H54 (cell line): ENCODE measurements at regions not wholly inside any gene's neighbourhood (a gene's known extent, or its start where the extent isn't known, plus 50 kb on each side); places are given as distances from the start of the nearest gene placed in this dataset.

Experiments used
- DNase-seq: peaks from one replicate; pipeline ENCODE4 v3.0.0; 2011; ENCODE audit warnings: low spot score, mixed read lengths; ENCODE audit not compliant: insufficient read length
- FAIRE-seq: peaks from 3 replicates; lab custom pipeline; 2011; peaks lifted over from hg19 to GRCh38; lab: Jason Lieb, UNC
- POLR2A ChIP-seq: IDR thresholded peaks from 2 replicates; pipeline ENCODE4 v1.6.1; 2011; ENCODE audit warnings: low read depth, mild to moderate bottlenecking, low read length

DNA sequence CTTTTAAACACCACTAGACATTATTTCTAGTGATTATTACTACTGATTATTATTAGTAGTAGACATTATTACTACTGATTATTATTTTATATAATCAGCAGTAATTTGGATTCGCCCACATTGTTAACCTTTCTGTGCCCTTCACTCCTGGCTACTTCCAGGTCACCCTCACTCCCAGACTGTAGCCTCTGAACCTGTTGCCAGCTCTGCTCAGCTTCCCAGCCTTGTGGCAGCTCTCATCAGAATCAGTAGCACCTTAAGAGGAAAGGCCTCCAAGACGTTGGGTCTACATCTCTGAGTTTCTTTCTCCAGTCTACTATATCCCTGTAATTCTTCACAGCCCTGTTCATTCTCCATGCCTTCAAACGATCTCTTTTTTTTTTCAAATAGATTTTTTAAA lies 137.0 kb downstream of the KATNIP start:
- no peak for TF ChIP-seq POLR2A
- no peak for FAIRE-seq
- no peak for DNase-seq

DNA sequence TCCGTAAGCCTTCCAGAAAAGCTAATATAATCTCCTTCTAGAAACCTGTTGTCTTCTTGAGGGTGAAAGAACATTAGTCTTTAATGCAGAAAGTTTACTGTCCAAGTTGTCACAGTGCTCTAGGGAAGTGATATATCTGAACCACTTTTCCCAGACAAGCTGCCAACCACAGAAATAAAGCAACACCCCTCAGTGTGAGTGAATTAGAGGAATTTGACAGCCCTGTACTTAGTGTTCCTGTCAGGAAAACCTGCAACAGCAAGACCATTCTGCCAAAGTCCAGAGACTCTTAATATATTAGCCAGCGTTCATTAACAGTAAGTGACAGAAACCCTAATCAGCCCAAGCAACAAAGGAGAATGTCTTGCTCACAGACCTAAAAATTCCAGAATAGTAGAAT lies 137.7 kb downstream of the KATNIP start:
- TF ChIP-seq POLR2A, result no peak
- FAIRE-seq (no peak), DNase-seq (no peak)

DNA sequence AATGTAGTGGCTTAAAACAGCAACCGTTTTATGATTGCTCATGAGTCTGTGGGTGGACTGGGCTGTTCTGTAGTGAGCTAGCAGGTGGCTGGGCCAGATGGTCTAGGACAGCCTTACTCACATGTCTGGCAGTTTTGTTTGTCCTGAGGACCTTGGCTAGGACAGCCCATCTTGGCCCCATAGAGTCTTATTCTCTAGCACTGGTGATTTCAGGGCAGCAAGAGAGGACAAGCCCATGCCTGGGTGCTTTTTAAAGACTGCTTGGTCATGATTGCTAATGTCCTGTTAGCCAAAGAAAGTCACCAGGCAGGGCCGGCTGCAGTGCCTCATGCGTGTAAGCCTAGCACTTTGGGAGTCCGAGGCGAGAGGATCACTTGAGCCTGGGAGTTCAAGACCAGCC lies 139.8 kb downstream of the KATNIP start:
- no peak for FAIRE-seq
- DNase-seq, result no peak
- TF ChIP-seq POLR2A, result no peak

DNA sequence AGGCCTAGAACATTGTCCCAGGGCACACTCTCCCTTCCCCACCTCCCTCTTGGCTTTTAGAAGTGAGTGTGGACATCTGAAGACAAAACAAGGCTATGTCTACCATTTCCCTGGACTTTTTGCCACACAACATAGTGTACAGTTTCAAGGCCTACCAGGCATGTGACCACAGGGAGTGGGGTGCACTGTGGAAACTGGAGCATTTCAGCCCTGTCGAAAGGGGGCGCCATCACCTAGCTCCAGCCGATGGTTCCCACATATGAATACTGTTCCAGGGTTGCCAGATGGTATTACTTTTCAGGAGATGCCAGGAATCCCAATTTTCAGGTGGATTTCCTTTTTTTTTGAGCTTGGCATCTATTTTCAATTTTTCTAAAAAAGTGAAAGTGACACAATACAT lies 140.7 kb downstream of the KATNIP start:
- no peak for FAIRE-seq
- DNase-seq, result peak; percentile 48
- TF ChIP-seq POLR2A, result no peak

DNA sequence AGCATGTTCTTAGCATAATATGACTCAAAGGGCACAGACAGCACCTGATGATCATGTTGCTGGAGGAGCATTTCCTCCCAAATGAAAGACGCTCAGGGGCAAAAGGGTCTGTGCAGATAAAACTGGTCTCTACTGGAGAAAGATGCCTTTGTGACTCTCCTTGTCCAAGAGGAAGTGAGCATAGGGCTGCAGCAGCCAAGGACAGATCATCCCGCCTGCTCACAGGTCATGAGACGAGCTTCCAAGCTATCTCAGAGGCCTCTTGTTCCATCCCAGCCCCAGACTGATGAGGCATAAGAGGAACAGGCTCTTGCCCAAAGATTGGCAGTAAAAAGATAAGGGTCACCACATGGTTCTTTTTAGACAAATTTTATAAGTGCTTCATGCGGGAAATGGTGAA lies 141.8 kb downstream of the KATNIP start:
- no peak for FAIRE-seq
- TF ChIP-seq POLR2A, result no peak
- DNase-seq, result no peak

DNA sequence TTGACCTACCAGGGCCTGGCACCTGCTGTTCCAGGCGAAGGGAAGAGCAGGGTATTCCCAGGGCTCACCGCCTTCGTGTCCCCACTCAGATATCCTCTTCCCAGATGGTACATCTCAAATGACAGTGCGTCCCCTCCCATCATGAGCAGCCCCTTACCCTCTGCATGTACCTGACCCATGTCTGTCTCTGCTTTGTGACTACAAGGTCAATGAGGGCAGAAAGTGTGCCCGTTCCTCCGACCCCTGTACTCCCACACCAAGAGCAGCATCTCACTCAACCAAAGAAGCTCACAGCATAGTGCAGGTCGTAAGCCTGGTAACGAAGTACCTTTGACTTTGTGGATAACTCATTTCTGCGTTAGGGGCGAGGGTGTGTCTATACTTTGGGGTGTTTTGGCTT lies 142.6 kb downstream of the KATNIP start:
- FAIRE-seq, result no peak
- no peak for TF ChIP-seq POLR2A

DNA sequence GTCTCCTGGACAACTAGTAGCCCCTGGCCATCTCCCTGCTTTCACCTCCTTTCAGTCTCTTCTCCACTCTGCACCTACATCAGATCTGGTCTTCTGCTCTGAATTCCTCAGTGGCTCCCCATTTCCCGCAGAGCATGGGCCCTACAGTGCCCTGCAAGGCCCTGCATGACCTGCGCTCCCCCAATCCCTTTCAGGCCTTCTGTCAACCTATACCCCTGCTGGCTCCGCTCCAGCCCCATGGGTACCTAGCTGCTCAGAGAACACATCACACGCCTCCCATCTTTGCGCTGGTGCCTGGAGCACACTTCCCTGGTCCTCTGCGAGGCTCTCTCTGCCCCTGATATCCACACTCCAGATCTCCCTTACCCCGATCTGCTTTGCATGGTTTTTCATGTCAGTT lies 145.2 kb downstream of the KATNIP start:
- no peak for TF ChIP-seq POLR2A
- DNase-seq (no peak), FAIRE-seq (no peak)

More for the DNA sequence above, 142.6 kb downstream of the KATNIP start:
- DNase-seq, result no peak

DNA sequence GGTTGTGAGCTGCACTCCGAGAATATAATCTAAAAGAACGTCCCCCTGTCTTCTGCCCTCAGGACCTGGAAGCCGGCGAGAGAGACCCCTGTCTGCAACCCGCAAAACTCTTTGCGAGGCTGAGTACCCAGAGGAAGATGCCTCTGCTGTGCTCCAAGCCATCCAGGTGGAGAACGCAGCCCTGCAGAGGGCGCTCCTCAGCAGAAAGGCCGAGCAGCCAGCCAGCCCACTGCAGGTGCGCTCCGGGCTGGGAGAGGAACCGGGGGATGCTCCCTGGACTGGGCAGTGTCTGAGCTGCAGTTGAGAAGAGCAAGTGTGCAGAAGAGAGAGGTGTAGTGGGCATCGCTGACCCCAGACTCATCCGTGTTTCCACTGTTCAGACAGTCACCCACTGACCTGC lies 148.3 kb downstream of the KATNIP start:
- peak; percentile 23 for DNase-seq
- no peak for FAIRE-seq
- TF ChIP-seq POLR2A, result no peak

DNA sequence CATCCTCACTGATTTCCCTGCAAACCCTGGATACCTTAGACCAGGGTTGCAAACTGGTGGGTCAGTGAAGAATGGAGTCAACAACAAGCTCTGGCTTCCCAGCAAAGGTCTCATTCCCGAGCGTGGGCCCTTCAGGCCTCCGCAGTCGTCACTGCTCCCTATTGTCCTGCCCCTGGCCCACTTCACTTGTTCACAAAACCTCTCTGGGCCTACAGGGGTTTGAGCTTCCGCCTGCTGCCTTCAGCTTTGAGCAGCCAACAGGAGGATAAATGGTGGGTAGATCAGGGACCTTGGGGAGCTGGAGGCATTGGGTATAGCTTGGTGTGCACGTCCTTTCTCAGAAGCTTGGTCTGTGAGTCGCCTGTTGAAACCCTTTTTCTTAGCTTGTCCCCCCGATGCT lies 148.8 kb downstream of the KATNIP start:
- no peak for FAIRE-seq
- TF ChIP-seq POLR2A, result no peak
- DNase-seq, result no peak

DNA sequence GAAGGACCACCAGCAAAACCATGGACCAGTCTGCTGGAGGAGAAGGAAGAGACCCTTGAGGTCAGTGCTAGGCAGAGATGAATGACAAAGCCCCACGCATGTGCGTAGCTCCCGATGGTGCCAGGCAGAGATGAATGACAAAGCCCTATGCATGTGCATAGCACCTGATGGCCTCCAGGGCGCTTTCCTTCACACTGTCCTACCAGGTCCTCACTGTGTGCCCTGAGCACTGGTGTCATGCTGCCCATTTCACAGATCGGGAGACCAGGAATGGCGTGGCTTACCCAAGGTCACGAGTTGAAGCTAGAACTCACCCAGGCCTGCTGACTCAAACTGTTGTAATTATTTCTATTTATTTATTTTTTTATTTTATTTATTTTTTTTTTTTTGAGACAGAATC lies 149.6 kb downstream of the KATNIP start:
- no peak for TF ChIP-seq POLR2A

DNA sequence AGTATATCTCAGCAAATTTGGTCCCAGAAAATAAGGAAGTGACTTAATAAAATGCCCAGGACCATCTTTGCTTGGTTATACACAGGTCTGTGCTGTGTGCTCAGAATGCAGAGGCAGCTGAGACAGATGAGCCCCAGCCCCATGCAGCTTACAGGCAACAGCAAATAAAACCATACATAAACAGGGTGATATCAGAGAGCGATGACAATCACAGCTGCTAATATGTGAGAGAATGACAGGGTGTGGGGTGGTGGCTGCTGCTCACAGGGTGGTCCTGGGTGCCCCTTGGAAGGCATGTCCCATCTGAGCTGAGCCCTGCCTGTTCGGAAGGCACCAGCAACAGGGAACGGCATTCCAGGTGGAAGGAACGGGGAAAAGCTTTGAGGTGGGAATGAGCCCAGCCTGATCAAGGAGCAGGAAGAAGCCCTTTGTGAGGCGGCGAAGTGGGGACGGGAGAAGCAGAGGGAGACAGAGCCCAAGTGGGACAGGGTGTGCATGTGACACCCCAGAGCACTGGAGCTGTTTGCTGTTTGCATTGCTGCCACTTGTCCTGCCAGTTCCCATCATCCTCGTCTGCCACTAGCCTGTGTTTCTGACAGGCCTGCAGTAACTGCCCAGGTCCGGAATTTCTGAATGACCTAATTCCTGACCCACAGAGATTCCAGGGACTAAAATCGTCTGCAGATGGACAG lies 150.5 kb downstream of the KATNIP start:
- no peak for FAIRE-seq

More for the DNA sequence above, 149.6 kb downstream of the KATNIP start:
- DNase-seq (no peak), FAIRE-seq (no peak)

DNA sequence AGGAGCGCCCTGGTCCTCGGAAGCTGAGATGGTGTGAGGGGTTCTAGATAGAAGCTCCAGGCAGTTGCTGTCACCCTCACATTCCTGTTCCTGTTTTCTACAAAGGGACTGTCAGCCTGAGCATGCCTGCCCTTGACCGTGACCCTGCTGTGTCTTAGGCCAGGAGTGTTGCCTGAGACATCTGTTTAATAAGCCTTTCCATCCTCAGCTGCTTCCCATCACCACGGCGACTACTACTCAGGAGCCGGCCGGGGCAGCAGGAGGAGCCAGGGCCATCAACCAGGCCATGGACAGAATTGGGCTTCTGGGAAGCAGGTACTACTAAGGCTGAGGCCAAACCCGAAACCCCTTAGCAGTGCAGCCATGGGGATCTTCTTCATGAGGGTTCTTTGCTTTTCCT lies 151.4 kb downstream of the KATNIP start:
- FAIRE-seq (no peak), DNase-seq (no peak)
- TF ChIP-seq POLR2A, result no peak

More for the DNA sequence above, 150.5 kb downstream of the KATNIP start:
- no peak for TF ChIP-seq POLR2A
- no peak for DNase-seq

DNA sequence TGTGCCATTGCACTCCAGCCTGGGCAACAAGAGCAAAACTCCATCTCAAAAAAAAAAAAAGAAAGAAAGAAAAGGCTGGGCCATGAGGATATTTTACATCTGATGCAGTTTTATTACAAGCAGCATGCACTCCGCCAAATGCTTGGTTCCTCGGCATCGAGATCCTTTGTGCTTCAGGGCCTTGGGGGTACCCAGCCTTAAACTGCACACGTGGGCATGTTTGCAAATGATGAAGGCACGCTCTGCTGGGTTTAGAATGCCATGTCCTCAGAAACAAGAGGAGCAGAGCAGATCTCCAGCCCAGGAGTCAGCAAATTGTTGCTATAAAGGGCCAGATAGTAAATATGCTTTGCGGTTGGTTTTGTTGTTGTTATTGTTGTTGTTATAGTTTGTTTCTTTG lies 153.2 kb downstream of the KATNIP start:
- no peak for TF ChIP-seq POLR2A
- DNase-seq (no peak), FAIRE-seq (no peak)

DNA sequence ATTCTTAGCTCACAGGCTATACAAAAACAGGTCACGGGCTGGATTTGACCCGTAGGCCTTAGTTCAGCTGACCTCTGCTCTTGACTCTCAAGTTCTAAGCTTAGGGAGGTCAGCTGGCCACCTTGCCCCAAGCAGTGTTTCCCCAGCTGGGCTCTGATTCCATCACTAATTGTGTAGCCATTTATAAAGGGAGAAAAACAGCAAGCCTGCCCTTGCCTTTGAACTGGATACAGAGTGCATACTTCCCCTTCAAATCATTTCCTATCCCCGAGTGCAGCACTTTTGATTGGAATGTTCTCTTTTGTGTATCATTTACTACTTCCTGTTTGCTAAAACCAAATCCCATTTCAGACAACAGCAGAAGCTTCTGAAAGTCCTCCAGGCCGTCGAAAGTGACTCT lies 153.6 kb downstream of the KATNIP start:
- no peak for DNase-seq
- no peak for FAIRE-seq
- TF ChIP-seq POLR2A, result no peak

DNA sequence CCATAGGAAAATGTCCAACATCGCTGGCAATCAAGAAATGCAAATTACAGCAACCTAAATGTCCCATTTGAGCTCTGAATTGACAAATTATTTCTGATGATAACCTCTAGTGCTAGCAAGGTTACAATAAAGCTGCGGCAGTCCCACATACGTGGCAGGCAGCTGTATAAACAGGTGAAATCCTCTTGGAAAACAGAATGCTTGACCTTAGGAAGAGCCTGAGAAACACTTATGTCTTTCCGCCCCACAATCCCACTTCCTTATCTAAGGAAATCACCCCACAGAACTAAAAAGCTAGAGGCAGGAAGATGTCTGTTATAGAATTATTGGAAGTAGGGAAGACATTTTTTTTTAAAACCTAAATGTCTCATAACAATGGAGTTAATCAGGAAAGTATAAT lies 154.3 kb downstream of the KATNIP start:
- FAIRE-seq (no peak), DNase-seq (no peak)
- TF ChIP-seq POLR2A, result no peak
